WTC11 (cell line): ENCODE measurements at regions not wholly inside any gene's neighbourhood (a gene's known extent, or its start where the extent isn't known, plus 50 kb on each side); places are given as distances from the start of the nearest gene placed in this dataset.
A peak's percentile ranks its signal among the peaks of the same experiment; 100 is the strongest.

ENCODE experiments used
- ATAC-seq: fragments of 200-7000 bp; cut with Tn5 transposase; 2 replicates; pipeline ENCODE4 v1.10.0; 2021; ENCODE audit warnings: mild to moderate bottlenecking, moderate library complexity
- CTCF ChIA-PET: fragments of 300-600 bp; sonication (Branson Sonifier 250); formaldehyde crosslinking; loops from one replicate; lab custom pipeline; 2021; ENCODE audit warnings: antibody characterized with exemption; lab: Charles Lee
- POLR2A ChIA-PET: fragments of 350-600 bp; sonication (Branson Sonifier 250); formaldehyde crosslinking; loops from one replicate; lab custom pipeline; 2021; ENCODE audit warnings: antibody characterized with exemption; lab: Charles Lee
- DNase-seq: peaks from one replicate; pipeline ENCODE4 v3.0.0; 2021; ENCODE audit warnings: low spot score
- H3K27ac Mint-ChIP-seq: 2 replicates; pipeline ENCODE4 v1.8.0; 2021; ENCODE audit warnings: mixed read lengths
- H3K27me3 Mint-ChIP-seq: 2 replicates; pipeline ENCODE4 v1.8.0; 2021; ENCODE audit warnings: low read depth, mild to moderate bottlenecking, moderate library complexity, mixed read lengths
- H3K36me3 Mint-ChIP-seq: 2 replicates; pipeline ENCODE4 v1.8.0; 2021; ENCODE audit warnings: mixed read lengths
- H3K4me1 Mint-ChIP-seq: 2 replicates; pipeline ENCODE4 v1.8.0; 2022; ENCODE audit warnings: mixed read lengths
- H3K4me3 Mint-ChIP-seq: 2 replicates; pipeline ENCODE4 v1.8.0; 2021; ENCODE audit warnings: mild to moderate bottlenecking, moderate library complexity, mixed read lengths
- H3K9me3 Mint-ChIP-seq: 2 replicates; pipeline ENCODE4 v1.8.0; 2021; ENCODE audit warnings: mixed read lengths
- CREB1 ChIP-seq: sonication (generic); formaldehyde crosslinking; IDR thresholded peaks from 2 replicates; pipeline ENCODE4 v1.8.0; 2023; ENCODE audit warnings: mild to moderate bottlenecking, missing genetic modification reagents
- E2F5 ChIP-seq: sonication (generic); formaldehyde crosslinking; IDR thresholded peaks from 2 replicates; pipeline ENCODE4 v1.8.1; 2022; ENCODE audit warnings: mild to moderate bottlenecking, moderate library complexity, missing genetic modification reagents
- FOXP1 ChIP-seq: sonication (generic); formaldehyde crosslinking; IDR thresholded peaks from 2 replicates; pipeline ENCODE4 v1.8.0; 2022; ENCODE audit warnings: missing genetic modification reagents, mild to moderate bottlenecking, moderate library complexity, borderline replicate concordance
- FOXP4 ChIP-seq: sonication (generic); formaldehyde crosslinking; IDR thresholded peaks from 2 replicates; pipeline ENCODE4 v1.8.0; 2022; ENCODE audit warnings: mild to moderate bottlenecking, missing genetic modification reagents
- GRHL2 ChIP-seq: fragments of 250-450 bp; sonication (Bioruptor Pico); IDR thresholded peaks from 2 replicates; pipeline ENCODE4 v1.8.0; 2022; ENCODE audit warnings: mild to moderate bottlenecking, moderate library complexity; ENCODE audit not compliant: insufficient replicate concordance, severe bottlenecking
- JUN ChIP-seq: sonication (generic); formaldehyde crosslinking; IDR thresholded peaks from 2 replicates; pipeline ENCODE4 v1.8.0; 2023; ENCODE audit warnings: mild to moderate bottlenecking, missing genetic modification reagents
- NR1H2 ChIP-seq: sonication (generic); formaldehyde crosslinking; IDR thresholded peaks from 2 replicates; pipeline ENCODE4 v1.9.0; 2021; ENCODE audit warnings: mild to moderate bottlenecking, moderate library complexity, missing genetic modification reagents
- TCF7 ChIP-seq: sonication (generic); formaldehyde crosslinking; IDR thresholded peaks from 2 replicates; pipeline ENCODE4 v1.8.0; 2022; ENCODE audit warnings: mild to moderate bottlenecking, low read depth, missing genetic modification reagents, moderate library complexity
- ZBTB21 ChIP-seq: sonication (generic); formaldehyde crosslinking; IDR thresholded peaks from 2 replicates; pipeline ENCODE4 v1.8.1; 2023; ENCODE audit warnings: mild to moderate bottlenecking, missing genetic modification reagents, borderline replicate concordance
- ZNF396 ChIP-seq: fragments of 250-450 bp; sonication (Bioruptor Pico); IDR thresholded peaks from 2 replicates; pipeline ENCODE4 v1.8.0; 2021; ENCODE audit warnings: mild to moderate bottlenecking, moderate library complexity, borderline replicate concordance
- TF ChIP-seq, protein P1 (sequence below): fragments of 250-450 bp; sonication (Bioruptor Pico); IDR thresholded peaks from 2 replicates; pipeline ENCODE4 v1.9.0; 2021; ENCODE audit warnings: mild to moderate bottlenecking
- TF ChIP-seq, protein P2 (sequence below): sonication (generic); formaldehyde crosslinking; IDR thresholded peaks from 2 replicates; pipeline ENCODE4 v1.8.1; 2023; ENCODE audit warnings: mild to moderate bottlenecking, missing genetic modification reagents

DNA sequence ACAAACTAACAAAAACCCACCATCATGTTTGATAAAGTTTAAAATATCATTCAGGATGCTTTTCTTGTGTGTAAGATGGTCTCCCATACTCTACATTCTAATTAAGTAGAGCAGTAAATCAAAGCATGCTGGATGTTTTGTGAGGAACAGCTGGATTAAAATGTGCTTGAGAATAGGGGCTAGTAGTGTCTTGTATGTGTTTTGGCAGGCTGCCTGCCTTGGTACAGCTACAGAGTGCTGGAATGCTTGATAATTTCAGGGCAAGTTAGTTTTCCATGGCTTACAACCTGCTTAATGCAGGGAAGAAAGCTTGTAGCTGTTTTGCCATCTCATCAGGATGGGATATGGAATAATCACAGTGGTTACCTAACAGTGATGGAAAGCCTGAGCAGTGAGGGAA lies 636.6 kb upstream of the MMS22L start (continued):
- TF ChIP-seq GRHL2 (no peak), TCF7 (CRISPR knock-in tag) (no peak), FOXP1 (CRISPR knock-in tag) (no peak), NR1H2 (CRISPR knock-in tag) (no peak), E2F5 (CRISPR knock-in tag) (no peak), FOXP4 (CRISPR knock-in tag) (no peak)

- POLR2A ChIA-PET: no interaction called here
Measured at GRCh38 chr6:97923249-97923648, 640.2 kb upstream of the MMS22L start.

DNA sequence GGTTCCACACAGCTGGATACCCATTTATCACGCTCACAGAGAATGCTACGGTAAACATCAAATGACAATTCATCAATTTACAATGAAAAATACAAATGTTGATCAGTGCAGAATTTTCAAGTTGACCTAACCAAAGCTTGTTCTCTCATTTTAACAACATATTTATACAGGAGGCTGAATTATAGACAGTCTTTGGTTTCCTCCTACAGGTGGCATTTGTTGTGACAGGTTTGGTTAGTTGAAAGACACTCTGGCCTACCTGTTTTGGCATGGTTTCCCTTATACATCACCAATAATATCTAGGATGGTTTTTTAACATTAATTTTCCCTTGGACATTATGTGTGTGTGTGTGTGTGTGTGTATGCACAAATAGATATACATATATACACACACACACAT lies 642.5 kb upstream of the MMS22L start:
- Mint-ChIP-seq H3K9me3 (no peaks in the 10 kb centered on the region), H3K4me3 (no peak overlapping the region), H3K36me3 (no peaks in the 10 kb centered on the region), H3K27ac (peak overlapping the region; percentile 47; the same call in 1 of the 2 replicates), H3K4me1 (peaks cover 31% of the 10 kb centered on the region), H3K27me3 (no peaks in the 10 kb centered on the region)
- ATAC-seq (peak; percentile 79), DNase-seq (no peak)
- no peak for TF ChIP-seq CREB1 (CRISPR knock-in tag)
- TF ChIP-seq, protein P1, sequence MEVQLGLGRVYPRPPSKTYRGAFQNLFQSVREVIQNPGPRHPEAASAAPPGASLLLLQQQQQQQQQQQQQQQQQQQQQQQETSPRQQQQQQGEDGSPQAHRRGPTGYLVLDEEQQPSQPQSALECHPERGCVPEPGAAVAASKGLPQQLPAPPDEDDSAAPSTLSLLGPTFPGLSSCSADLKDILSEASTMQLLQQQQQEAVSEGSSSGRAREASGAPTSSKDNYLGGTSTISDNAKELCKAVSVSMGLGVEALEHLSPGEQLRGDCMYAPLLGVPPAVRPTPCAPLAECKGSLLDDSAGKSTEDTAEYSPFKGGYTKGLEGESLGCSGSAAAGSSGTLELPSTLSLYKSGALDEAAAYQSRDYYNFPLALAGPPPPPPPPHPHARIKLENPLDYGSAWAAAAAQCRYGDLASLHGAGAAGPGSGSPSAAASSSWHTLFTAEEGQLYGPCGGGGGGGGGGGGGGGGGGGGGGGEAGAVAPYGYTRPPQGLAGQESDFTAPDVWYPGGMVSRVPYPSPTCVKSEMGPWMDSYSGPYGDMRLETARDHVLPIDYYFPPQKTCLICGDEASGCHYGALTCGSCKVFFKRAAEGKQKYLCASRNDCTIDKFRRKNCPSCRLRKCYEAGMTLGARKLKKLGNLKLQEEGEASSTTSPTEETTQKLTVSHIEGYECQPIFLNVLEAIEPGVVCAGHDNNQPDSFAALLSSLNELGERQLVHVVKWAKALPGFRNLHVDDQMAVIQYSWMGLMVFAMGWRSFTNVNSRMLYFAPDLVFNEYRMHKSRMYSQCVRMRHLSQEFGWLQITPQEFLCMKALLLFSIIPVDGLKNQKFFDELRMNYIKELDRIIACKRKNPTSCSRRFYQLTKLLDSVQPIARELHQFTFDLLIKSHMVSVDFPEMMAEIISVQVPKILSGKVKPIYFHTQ (CRISPR knock-in tag): no peak
- no peak for TF ChIP-seq ZBTB21 (CRISPR knock-in tag)
- TF ChIP-seq, protein P2, sequence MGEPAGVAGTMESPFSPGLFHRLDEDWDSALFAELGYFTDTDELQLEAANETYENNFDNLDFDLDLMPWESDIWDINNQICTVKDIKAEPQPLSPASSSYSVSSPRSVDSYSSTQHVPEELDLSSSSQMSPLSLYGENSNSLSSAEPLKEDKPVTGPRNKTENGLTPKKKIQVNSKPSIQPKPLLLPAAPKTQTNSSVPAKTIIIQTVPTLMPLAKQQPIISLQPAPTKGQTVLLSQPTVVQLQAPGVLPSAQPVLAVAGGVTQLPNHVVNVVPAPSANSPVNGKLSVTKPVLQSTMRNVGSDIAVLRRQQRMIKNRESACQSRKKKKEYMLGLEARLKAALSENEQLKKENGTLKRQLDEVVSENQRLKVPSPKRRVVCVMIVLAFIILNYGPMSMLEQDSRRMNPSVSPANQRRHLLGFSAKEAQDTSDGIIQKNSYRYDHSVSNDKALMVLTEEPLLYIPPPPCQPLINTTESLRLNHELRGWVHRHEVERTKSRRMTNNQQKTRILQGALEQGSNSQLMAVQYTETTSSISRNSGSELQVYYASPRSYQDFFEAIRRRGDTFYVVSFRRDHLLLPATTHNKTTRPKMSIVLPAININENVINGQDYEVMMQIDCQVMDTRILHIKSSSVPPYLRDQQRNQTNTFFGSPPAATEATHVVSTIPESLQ (CRISPR knock-in tag): no peak
- ChIA-PET CTCF (interaction anchor here (0.6 to 3.1 kb wide), 9 partner anchors 44 to 339 kb away, joined by 3 to 11 read pairs (median 4); no protein-coding TSS in a partner anchor), POLR2A (no interaction called here)

More at GRCh38 chr6:97923249-97923648, 640.2 kb upstream of the MMS22L start:
- CTCF ChIA-PET: interaction anchor here (1.2 kb wide), 1 partner anchor 219 kb away, joined by 3 read pairs; no protein-coding TSS in a partner anchor
- H3K9me3 Mint-ChIP-seq: no peaks in the 10 kb centered on the region
- no peak overlapping the region for H3K4me3 Mint-ChIP-seq
- ATAC-seq: no peak
- peaks cover 43% of the 10 kb centered on the region for H3K4me1 Mint-ChIP-seq
- H3K27me3 Mint-ChIP-seq: no peaks in the 10 kb centered on the region
- TF ChIP-seq CREB1 (CRISPR knock-in tag): no peak
- no peak for TF ChIP-seq JUN (CRISPR knock-in tag)
- TF ChIP-seq ZNF396 (CRISPR knock-in tag): no peak
- H3K36me3 Mint-ChIP-seq: no peaks in the 10 kb centered on the region
- no peak overlapping the region for H3K27ac Mint-ChIP-seq
- DNase-seq: no peak
